Esophagus squamous epithelium (tissue), 5 donors: ENCODE measurements at regions not wholly inside any gene's neighbourhood (a gene's known extent, or its start where the extent isn't known, plus 50 kb on each side); places are given as distances from the start of the nearest gene placed in this dataset.

Source experiments
- DNase-seq: peaks from one replicate; lab custom pipeline; 2025; lab: John Stamatoyannopoulos, UW
- H3K27ac ChIP-seq, 4 donors: fragments of 200-600 bp; sonication (generic); one replicate each; pipeline ENCODE4 v1.5.1; 2016 to 2019; ENCODE audit warnings: mild to moderate bottlenecking in 1 of 4
- H3K27me3 ChIP-seq, 4 donors: fragments of 200-600 bp; sonication (generic); 1 replicate in 3 of 4; 2 replicates in 1 of 4; pipeline versions ENCODE4 v1.5.1 to v1.6.0; 2017 to 2021; ENCODE audit warnings: antibody characterized with exemption in 1 of 4
- H3K36me3 ChIP-seq, 3 donors: fragments of 200-600 bp; sonication (generic); one replicate each; pipeline ENCODE4 v1.5.1; 2016 to 2019
- H3K4me1 ChIP-seq, 3 donors: fragments of 200-600 bp; sonication (generic); one replicate each; pipeline ENCODE4 v1.5.1; 2017 to 2019
- H3K4me3 ChIP-seq, 4 donors: fragments of 200-600 bp; sonication (generic); 1 replicate in 3 of 4; 2 replicates in 1 of 4; pipeline ENCODE4 v1.5.1; 2016 to 2019; ENCODE audit warnings: mild to moderate bottlenecking in 2 of 4, moderate library complexity in 1 of 4
- H3K9me3 ChIP-seq, 3 donors: fragments of 200-600 bp; sonication (generic); one replicate each; pipeline ENCODE4 v1.5.1; 2016 to 2019
- CTCF ChIP-seq, 6 experiments: fragments of 450-650 bp in 4 of 6; fragments of 200-600 bp in 2 of 6; sonication (generic) in 2 of 6; IDR thresholded peaks; one replicate each; pipeline ENCODE4 v1.5.1; 2016 to 2019; ENCODE audit warnings: antibody characterized with exemption in 6 of 6, mild to moderate bottlenecking in 4 of 6, moderate library complexity in 4 of 6
- POLR2A ChIP-seq, 4 donors: fragments of 450-650 bp; IDR thresholded peaks; one replicate each; pipeline ENCODE4 v1.6.1; 2017; ENCODE audit warnings: antibody characterized with exemption in 4 of 4, mild to moderate bottlenecking in 4 of 4, moderate library complexity in 3 of 4
- WGBS, 2 donors: methylation state at CpG; one replicate each; pipeline ENCODE4 v1.1.5; 2018; 5-methylcytosine and 5-hydroxymethylcytosine counted together
- intact Hi-C: fragments of 100-400 bp; cut with DNase I; formaldehyde crosslinking; loops from one replicate; pipeline ENCODE4 v1.15.0; 2022
- donor health status: DM: yes; HTN: yes; CAD: no.

GRCh38 chr17:71380936-71381335 is 739.9 kb upstream of the SOX9 start:
- TF ChIP-seq CTCF (IDR thresholded peaks at IDR 0.05) (no peak), POLR2A (IDR thresholded peaks at IDR 0.05) (no peak)
- WGBS, 2 donors, result 69 to 71% methylated on average over 2 of the region's 2 CpGs
- H3K36me3 ChIP-seq, result no peaks in the 10 kb centered on the region
- no peaks in the 10 kb centered on the region for H3K9me3 ChIP-seq
- no peak overlapping the region for H3K4me3 ChIP-seq
- H3K27me3 ChIP-seq, result no peaks in the 10 kb centered on the region
- H3K27ac ChIP-seq, result no peak overlapping the region
- H3K4me1 ChIP-seq, result no peaks in the 10 kb centered on the region
- intact Hi-C loops, result no loop called here
- DNase-seq, result no peak

- no peak overlapping the region for H3K4me3 ChIP-seq
- no peaks in the 10 kb centered on the region for H3K9me3 ChIP-seq
- H3K27ac ChIP-seq, result no peak overlapping the region
- H3K4me1 ChIP-seq, result no peaks in the 10 kb centered on the region
- WGBS, 2 donors, result 80 to 81% methylated on average over 2 of the region's 2 CpGs
- no peaks in the 10 kb centered on the region for H3K27me3 ChIP-seq
- TF ChIP-seq POLR2A (IDR thresholded peaks at IDR 0.05) (no peak), CTCF (IDR thresholded peaks at IDR 0.05) (no peak)
- H3K36me3 ChIP-seq, result no peaks in the 10 kb centered on the region
- intact Hi-C loops, result no loop called here
- DNase-seq, result no peak
Measured at GRCh38 chr17:71383091-71383490, 737.7 kb upstream of the SOX9 start.

GRCh38 chr17:71387456-71387855 is 733.4 kb upstream of the SOX9 start:
- intact Hi-C loops, result no loop called here
- Histone ChIP-seq H3K4me3 (no peak overlapping the region), H3K36me3 (no peaks in the 10 kb centered on the region), H3K27ac (no peak overlapping the region), H3K4me1 (no peaks in the 10 kb centered on the region), H3K27me3 (no peaks in the 10 kb centered on the region), H3K9me3 (no peaks in the 10 kb centered on the region)
- DNase-seq, result no peak
- TF ChIP-seq POLR2A (IDR thresholded peaks at IDR 0.05) (no peak), CTCF (IDR thresholded peaks at IDR 0.05) (no peak)

- DNase-seq, result no peak
- WGBS, 2 donors, result 64 to 81% methylated on average over 4 of the region's 4 CpGs
- H3K4me3 ChIP-seq, result no peak overlapping the region
- H3K4me1 ChIP-seq, result no peaks in the 10 kb centered on the region
- intact Hi-C loops, result no loop called here
- H3K27ac ChIP-seq, result no peak overlapping the region
- no peaks in the 10 kb centered on the region for H3K9me3 ChIP-seq
- TF ChIP-seq CTCF (IDR thresholded peaks at IDR 0.05) (no peak), POLR2A (IDR thresholded peaks at IDR 0.05) (no peak)
- no peaks in the 10 kb centered on the region for H3K36me3 ChIP-seq
- no peaks in the 10 kb centered on the region for H3K27me3 ChIP-seq
Measured at GRCh38 chr17:71392715-71393567, 727.9 kb upstream of the SOX9 start.

- no peak for TF ChIP-seq POLR2A (IDR thresholded peaks at IDR 0.05)
- TF ChIP-seq CTCF (IDR thresholded peaks at IDR 0.05), result no peak
- Histone ChIP-seq H3K9me3 (no peaks in the 10 kb centered on the region), H3K36me3 (no peaks in the 10 kb centered on the region), H3K4me3 (no peak overlapping the region), H3K27ac (no peak overlapping the region), H3K4me1 (no peaks in the 10 kb centered on the region), H3K27me3 (no peaks in the 10 kb centered on the region)
- WGBS, 2 donors, result 28 to 32% methylated on average over 2 of the region's 2 CpGs
- intact Hi-C loops, result no loop called here
- no peak for DNase-seq
Measured at GRCh38 chr17:71395901-71396300, 724.9 kb upstream of the SOX9 start.
